GM13976 (cell line): ENCODE measurements at regions not wholly inside any gene's neighbourhood (a gene's known extent, or its start where the extent isn't known, plus 50 kb on each side); places are given as distances from the start of the nearest gene placed in this dataset.
"Not testable (repeated sequence)": the region's sequence is repeated elsewhere in the genome, so short reads cannot be mapped to it uniquely, and the experiment has no call there.

Experiments used
- DNase-seq: peaks from one replicate; pipeline ENCODE4 v3.0.0; 2012; ENCODE audit warnings: low spot score
- CTCF ChIP-seq: IDR thresholded peaks from 2 replicates; pipeline ENCODE4 v1.5.1; 2012; ENCODE audit warnings: borderline replicate concordance, mild to moderate bottlenecking; ENCODE audit not compliant: insufficient read depth; ENCODE audit errors: extremely low read depth, missing control alignments, control extremely low read depth
- in situ Hi-C: fragments of 300-500 bp; cut with MboI; formaldehyde crosslinking; loops from one replicate; pipeline ENCODE4 v1.12.0; 2022; ENCODE audit warnings: low sequenced_read_pairs, mixed read lengths, inconsistent platforms; ENCODE audit not compliant: unreplicated experiment

GRCh38 chr7:93029056-93029455 lies 88.7 kb downstream of the SAMD9 start:
- TF ChIP-seq CTCF = no peak
- in situ Hi-C loops = no loop called here
- no peak for DNase-seq

GRCh38 chr7:93028610-93029009 lies 89.2 kb downstream of the SAMD9 start:
- in situ Hi-C loops = no loop called here
- no peak for TF ChIP-seq CTCF
- no peak for DNase-seq

GRCh38 chr7:93027044-93027443 lies 90.7 kb downstream of the SAMD9 start:
- in situ Hi-C loops = no loop called here
- TF ChIP-seq CTCF = no peak
- DNase-seq = no peak

GRCh38 chr7:93026425-93026824 lies 91.4 kb downstream of the SAMD9 start:
- no peak for TF ChIP-seq CTCF
- in situ Hi-C loops = no loop called here
- no peak for DNase-seq

GRCh38 chr7:93025389-93025788 lies 92.4 kb downstream of the SAMD9 start:
- in situ Hi-C loops = no loop called here

GRCh38 chr7:93022931-93023478 lies 94.8 kb downstream of the SAMD9 start:
- in situ Hi-C loops, DNase-seq: not testable (repeated sequence)

More at GRCh38 chr7:93025389-93025788, 92.4 kb downstream of the SAMD9 start:
- DNase-seq = no peak
- no peak for TF ChIP-seq CTCF

- DNase-seq = no peak
- in situ Hi-C loops = no loop called here
- TF ChIP-seq CTCF = no peak
Measured at GRCh38 chr7:93021748-93022147, 96.0 kb downstream of the SAMD9 start.
